DOHH2 (cell line): ENCODE measurements at regions not wholly inside any gene's neighbourhood (a gene's known extent, or its start where the extent isn't known, plus 50 kb on each side); places are given as distances from the start of the nearest gene placed in this dataset.

Source experiments
- H3F3A ChIP-seq: fragments of 200-600 bp; sonication (generic), shearing (Covaris generic); 2 replicates; pipeline ENCODE4 v1.6.0; 2016; ENCODE audit warnings: antibody characterized with exemption, mild to moderate bottlenecking; ENCODE audit not compliant: control insufficient read depth, insufficient read depth
- H3K27ac ChIP-seq: fragments of 200-600 bp; sonication (generic); 2 replicates; pipeline ENCODE4 v1.5.1; 2014; ENCODE audit warnings: low read depth, mild to moderate bottlenecking, low read length, moderate library complexity
- H3K27me3 ChIP-seq: fragments of 200-600 bp; sonication (generic); 2 replicates; pipeline ENCODE4 v1.6.1; 2014; ENCODE audit warnings: mild to moderate bottlenecking, low read length, mixed read lengths; ENCODE audit not compliant: control insufficient read depth
- H3K36me3 ChIP-seq: fragments of 200-600 bp; sonication (generic); 2 replicates; pipeline ENCODE4 v1.6.1; 2014; ENCODE audit warnings: mild to moderate bottlenecking, low read length, moderate library complexity, mixed read lengths; ENCODE audit not compliant: control insufficient read depth
- H3K4me1 ChIP-seq: fragments of 200-600 bp; sonication (generic); 2 replicates; pipeline ENCODE4 v1.6.1; 2014; ENCODE audit warnings: mild to moderate bottlenecking, low read length, mixed read lengths; ENCODE audit not compliant: control insufficient read depth
- H3K4me2 ChIP-seq: fragments of 200-600 bp; sonication (generic); 2 replicates; pipeline ENCODE4 v1.6.0; 2014; ENCODE audit warnings: mild to moderate bottlenecking, low read length, moderate library complexity
- H3K4me3 ChIP-seq: fragments of 200-600 bp; sonication (generic); 2 replicates; pipeline ENCODE4 v1.5.1; 2014; ENCODE audit warnings: mild to moderate bottlenecking, low read length, mixed read lengths
- H3K79me2 ChIP-seq: fragments of 200-600 bp; sonication (generic); 2 replicates; pipeline ENCODE4 v1.6.1; 2014; ENCODE audit warnings: mild to moderate bottlenecking, low read length, mixed read lengths; ENCODE audit not compliant: control insufficient read depth
- H3K9me2 ChIP-seq: fragments of 200-600 bp; sonication (generic); replicated peaks from 2 replicates; pipeline ENCODE4 v1.6.1; 2014; ENCODE audit warnings: mild to moderate bottlenecking, low read length, mixed read lengths; ENCODE audit not compliant: control insufficient read depth
- H3K9me3 ChIP-seq: fragments of 200-600 bp; sonication (generic); 2 replicates; pipeline ENCODE4 v1.6.1; 2014; ENCODE audit warnings: antibody characterized with exemption, low read length, mixed read lengths; ENCODE audit not compliant: control insufficient read depth, insufficient read depth
- H4K20me1 ChIP-seq: fragments of 200-600 bp; sonication (generic); 2 replicates; pipeline ENCODE4 v1.6.0; 2014; ENCODE audit warnings: low read depth, mild to moderate bottlenecking, antibody characterized with exemption, low read length, moderate library complexity; ENCODE audit not compliant: control insufficient read depth, insufficient read depth
- EZH2phosphoT487 ChIP-seq: fragments of 200-600 bp; sonication (generic); IDR thresholded peaks from 2 replicates; pipeline ENCODE4 v1.6.1; 2017; ENCODE audit warnings: borderline replicate concordance, mild to moderate bottlenecking, antibody characterized with exemption, low read length, moderate library complexity, mixed read lengths
- TF ChIP-seq, protein P1 (sequence below): fragments of 200-600 bp; sonication (generic); IDR thresholded peaks from one replicate; pipeline ENCODE4 v1.5.1; 2014; ENCODE audit warnings: antibody characterized with exemption, mild to moderate bottlenecking, low read depth, low read length; ENCODE audit not compliant: poor library complexity, severe bottlenecking

DNA sequence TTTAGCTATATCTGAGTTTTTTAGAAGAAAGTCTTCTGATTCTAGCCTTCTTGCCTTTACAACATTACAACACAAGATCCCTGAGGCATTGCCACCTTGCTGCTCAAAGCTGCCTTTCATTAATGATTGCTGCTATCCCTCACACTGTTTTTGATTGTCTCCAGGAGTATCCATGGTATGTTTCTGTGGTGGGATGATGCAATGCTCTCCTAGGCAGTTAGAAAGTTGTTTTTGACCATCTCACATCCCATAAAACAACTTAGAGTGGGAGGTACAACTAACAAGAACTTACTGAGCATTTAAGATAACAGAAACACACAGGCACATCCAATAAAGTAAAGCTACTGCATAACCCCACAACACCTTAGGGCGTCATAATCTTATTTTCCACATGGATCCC lies 1156.0 kb upstream of the LRRTM3 start:
- H3F3A ChIP-seq: no peaks in the 10 kb centered on the region
- no peaks in the 10 kb centered on the region for H3K36me3 ChIP-seq
- TF ChIP-seq, protein P1, sequence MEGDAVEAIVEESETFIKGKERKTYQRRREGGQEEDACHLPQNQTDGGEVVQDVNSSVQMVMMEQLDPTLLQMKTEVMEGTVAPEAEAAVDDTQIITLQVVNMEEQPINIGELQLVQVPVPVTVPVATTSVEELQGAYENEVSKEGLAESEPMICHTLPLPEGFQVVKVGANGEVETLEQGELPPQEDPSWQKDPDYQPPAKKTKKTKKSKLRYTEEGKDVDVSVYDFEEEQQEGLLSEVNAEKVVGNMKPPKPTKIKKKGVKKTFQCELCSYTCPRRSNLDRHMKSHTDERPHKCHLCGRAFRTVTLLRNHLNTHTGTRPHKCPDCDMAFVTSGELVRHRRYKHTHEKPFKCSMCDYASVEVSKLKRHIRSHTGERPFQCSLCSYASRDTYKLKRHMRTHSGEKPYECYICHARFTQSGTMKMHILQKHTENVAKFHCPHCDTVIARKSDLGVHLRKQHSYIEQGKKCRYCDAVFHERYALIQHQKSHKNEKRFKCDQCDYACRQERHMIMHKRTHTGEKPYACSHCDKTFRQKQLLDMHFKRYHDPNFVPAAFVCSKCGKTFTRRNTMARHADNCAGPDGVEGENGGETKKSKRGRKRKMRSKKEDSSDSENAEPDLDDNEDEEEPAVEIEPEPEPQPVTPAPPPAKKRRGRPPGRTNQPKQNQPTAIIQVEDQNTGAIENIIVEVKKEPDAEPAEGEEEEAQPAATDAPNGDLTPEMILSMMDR: no peak
- no peak for TF ChIP-seq EZH2phosphoT487
- H3K4me1 ChIP-seq: peaks cover 11% of the 10 kb centered on the region
- H4K20me1 ChIP-seq: no peaks in the 10 kb centered on the region
- H3K79me2 ChIP-seq: no peaks in the 10 kb centered on the region
- H3K9me2 ChIP-seq: no peaks in the 10 kb centered on the region
- H3K4me2 ChIP-seq: no peak overlapping the region
- no peak overlapping the region for H3K27ac ChIP-seq
- H3K27me3 ChIP-seq: no peaks in the 10 kb centered on the region
- no peak overlapping the region for H3K4me3 ChIP-seq
- H3K9me3 ChIP-seq: no peaks in the 10 kb centered on the region

DNA sequence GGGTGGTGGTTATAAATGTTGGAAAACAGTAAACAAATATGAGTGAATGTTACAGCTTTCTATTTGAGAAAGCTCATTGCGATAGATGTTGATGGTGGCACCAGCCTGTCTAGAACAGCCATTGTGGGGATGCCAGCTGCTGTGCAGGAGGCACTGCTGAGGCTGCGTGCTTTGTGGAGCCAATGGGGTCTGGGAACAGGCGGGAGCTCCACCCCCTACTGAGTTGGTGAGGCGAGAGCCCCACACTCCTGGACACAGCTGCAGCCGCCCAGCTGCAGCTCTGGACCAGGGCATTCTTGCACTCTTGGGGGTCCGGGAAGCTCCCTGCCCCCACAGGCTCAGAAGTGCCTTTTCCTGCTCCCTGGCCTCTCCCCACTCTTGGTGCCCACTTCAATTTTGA lies 1147.1 kb upstream of the LRRTM3 start:
- no peaks in the 10 kb centered on the region for H4K20me1 ChIP-seq
- no peaks in the 10 kb centered on the region for H3K79me2 ChIP-seq
- no peaks in the 10 kb centered on the region; the same call in 1 of the 2 replicates for H3K9me3 ChIP-seq
- H3K9me2 ChIP-seq: no peaks in the 10 kb centered on the region
- no peaks in the 10 kb centered on the region for H3F3A ChIP-seq
- no peak for TF ChIP-seq EZH2phosphoT487
- TF ChIP-seq, protein P1: no peak
- peaks cover 3% of the 10 kb centered on the region; the same call in 1 of the 2 replicates for H3K4me1 ChIP-seq
- H3K27ac ChIP-seq: no peak overlapping the region
- H3K4me3 ChIP-seq: no peak overlapping the region
- H3K4me2 ChIP-seq: no peak overlapping the region
- no peaks in the 10 kb centered on the region for H3K27me3 ChIP-seq
- H3K36me3 ChIP-seq: no peaks in the 10 kb centered on the region

DNA sequence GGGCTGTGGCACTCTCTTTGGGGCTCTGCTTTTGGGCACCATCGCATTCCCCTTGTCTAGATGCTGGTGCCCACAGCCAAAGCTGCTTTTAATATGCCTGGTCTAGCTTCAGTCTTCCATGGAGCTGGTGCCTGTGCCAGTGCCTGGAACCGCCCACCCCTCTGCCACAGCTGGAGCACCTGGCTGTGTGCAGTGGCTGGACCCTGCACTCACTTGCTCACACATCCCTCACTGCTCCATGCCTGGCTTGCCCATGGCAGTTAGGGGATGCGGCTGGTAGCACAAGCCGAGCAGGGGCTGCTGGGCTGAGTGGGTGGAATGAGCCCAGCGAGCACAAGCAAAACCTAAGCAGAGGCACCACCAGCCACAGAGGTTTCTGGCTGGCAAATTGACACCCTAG lies 1145.9 kb upstream of the LRRTM3 start:
- no peaks in the 10 kb centered on the region for H3K9me2 ChIP-seq
- H3K36me3 ChIP-seq: no peaks in the 10 kb centered on the region
- no peaks in the 10 kb centered on the region for H4K20me1 ChIP-seq
- no peak overlapping the region for H3K27ac ChIP-seq
- H3K79me2 ChIP-seq: no peaks in the 10 kb centered on the region
- TF ChIP-seq, protein P1: no peak
- TF ChIP-seq EZH2phosphoT487: no peak
- peaks cover 3% of the 10 kb centered on the region; the same call in 1 of the 2 replicates for H3K4me1 ChIP-seq
- H3K27me3 ChIP-seq: no peaks in the 10 kb centered on the region
- H3K4me2 ChIP-seq: no peak overlapping the region
- H3K9me3 ChIP-seq: no peaks in the 10 kb centered on the region; the same call in 1 of the 2 replicates
- no peaks in the 10 kb centered on the region for H3F3A ChIP-seq
- no peak overlapping the region for H3K4me3 ChIP-seq

DNA sequence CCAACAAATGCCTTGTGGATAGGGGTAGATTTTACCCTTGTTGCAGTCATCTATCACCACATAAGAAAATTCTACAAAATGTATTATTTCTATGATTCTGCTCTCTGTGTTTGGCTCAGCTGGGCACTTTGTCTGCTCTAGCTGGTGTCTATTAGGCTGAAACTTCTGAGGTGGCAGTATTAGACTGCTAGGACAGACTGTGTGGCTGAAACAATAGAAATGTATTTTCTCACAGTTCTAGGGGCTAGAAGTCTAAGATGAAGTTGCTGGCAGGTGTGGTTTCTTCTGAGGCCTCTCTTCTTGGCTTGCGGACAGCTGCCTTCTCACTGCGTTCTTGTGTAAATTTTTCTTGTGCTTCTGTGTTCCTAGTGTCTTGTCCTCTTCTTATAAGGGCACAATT lies 1139.6 kb upstream of the LRRTM3 start:
- Histone ChIP-seq H3F3A (no peaks in the 10 kb centered on the region), H3K9me3 (no peaks in the 10 kb centered on the region), H3K27ac (no peak overlapping the region), H3K9me2 (no peaks in the 10 kb centered on the region), H3K27me3 (no peaks in the 10 kb centered on the region), H4K20me1 (no peaks in the 10 kb centered on the region), H3K79me2 (no peaks in the 10 kb centered on the region), H3K4me3 (no peak overlapping the region), H3K4me2 (no peak overlapping the region), H3K36me3 (no peaks in the 10 kb centered on the region), H3K4me1 (no peaks in the 10 kb centered on the region)
- TF ChIP-seq, protein P1: no peak
- no peak for TF ChIP-seq EZH2phosphoT487
